ENCODE measurements at regions not wholly inside any gene's neighbourhood (a gene's known extent, or its start where the extent isn't known, plus 50 kb on each side); places are given as distances from the start of the nearest gene placed in this dataset.

GRCh38 chr2:129462349-129462748 lies 517.1 kb upstream of the RAB6C start:
- Mint-ChIP-seq H3K4me1 (ENCODE audit: low read depth, unreplicated experiment) (peaks cover 15% of the 10 kb centered on the region), H3K36me3 (ENCODE audit: unreplicated experiment) (peaks cover 3% of the 10 kb centered on the region), H3K9me3 (ENCODE audit: unreplicated experiment) (peaks cover 6% of the 10 kb centered on the region), H3K27me3 (ENCODE audit: unreplicated experiment) (peaks cover 8% of the 10 kb centered on the region), H3K27ac (ENCODE audit: unreplicated experiment) (no peak overlapping the region), H3K4me3 (ENCODE audit: unreplicated experiment) (no peak overlapping the region)
- TF ChIP-seq CTCF (IDR thresholded peaks at IDR 0.05; ENCODE audit: partially characterized antibody, unreplicated experiment) = no peak
- no peak for DNase-seq

GRCh38 chr2:129462967-129463366 lies 516.5 kb upstream of the RAB6C start:
- Mint-ChIP-seq H3K36me3 (ENCODE audit: unreplicated experiment) (peaks cover 3% of the 10 kb centered on the region), H3K9me3 (ENCODE audit: unreplicated experiment) (peaks cover 6% of the 10 kb centered on the region), H3K4me3 (ENCODE audit: unreplicated experiment) (no peak overlapping the region), H3K4me1 (ENCODE audit: low read depth, unreplicated experiment) (peaks cover 15% of the 10 kb centered on the region), H3K27ac (ENCODE audit: unreplicated experiment) (no peak overlapping the region), H3K27me3 (ENCODE audit: unreplicated experiment) (peaks cover 8% of the 10 kb centered on the region)
- no peak for TF ChIP-seq CTCF (IDR thresholded peaks at IDR 0.05; ENCODE audit: partially characterized antibody, unreplicated experiment)
- DNase-seq = no peak

GRCh38 chr2:129464036-129464435 lies 515.4 kb upstream of the RAB6C start:
- Mint-ChIP-seq H3K27ac (ENCODE audit: unreplicated experiment) (no peak overlapping the region), H3K4me1 (ENCODE audit: low read depth, unreplicated experiment) (peaks cover 8% of the 10 kb centered on the region), H3K9me3 (ENCODE audit: unreplicated experiment) (peaks cover 6% of the 10 kb centered on the region), H3K4me3 (ENCODE audit: unreplicated experiment) (no peak overlapping the region), H3K27me3 (ENCODE audit: unreplicated experiment) (peaks cover 6% of the 10 kb centered on the region), H3K36me3 (ENCODE audit: unreplicated experiment) (peaks cover 3% of the 10 kb centered on the region)
- no peak for TF ChIP-seq CTCF (IDR thresholded peaks at IDR 0.05; ENCODE audit: partially characterized antibody, unreplicated experiment)
- no peak for DNase-seq

- Mint-ChIP-seq H3K27ac (ENCODE audit: unreplicated experiment) (no peak overlapping the region), H3K4me1 (ENCODE audit: low read depth, unreplicated experiment) (peaks cover 2% of the 10 kb centered on the region), H3K27me3 (ENCODE audit: unreplicated experiment) (peaks cover 4% of the 10 kb centered on the region), H3K36me3 (ENCODE audit: unreplicated experiment) (peaks cover 3% of the 10 kb centered on the region), H3K4me3 (ENCODE audit: unreplicated experiment) (no peak overlapping the region), H3K9me3 (ENCODE audit: unreplicated experiment) (peaks cover 6% of the 10 kb centered on the region)
- no peak for TF ChIP-seq CTCF (IDR thresholded peaks at IDR 0.05; ENCODE audit: partially characterized antibody, unreplicated experiment)
- no peak for DNase-seq
These were observed 514.8 kb upstream of the RAB6C start for GRCh38 chr2:129464631-129465030.

- Mint-ChIP-seq H3K27ac (ENCODE audit: unreplicated experiment) (no peak overlapping the region), H3K4me1 (ENCODE audit: low read depth, unreplicated experiment) (no peaks in the 10 kb centered on the region), H3K4me3 (ENCODE audit: unreplicated experiment) (no peak overlapping the region), H3K36me3 (ENCODE audit: unreplicated experiment) (peaks cover 3% of the 10 kb centered on the region), H3K27me3 (ENCODE audit: unreplicated experiment) (peaks cover 4% of the 10 kb centered on the region), H3K9me3 (ENCODE audit: unreplicated experiment) (peaks cover 6% of the 10 kb centered on the region)
- no peak for DNase-seq
- TF ChIP-seq CTCF (IDR thresholded peaks at IDR 0.05; ENCODE audit: partially characterized antibody, unreplicated experiment) = no peak
These were observed 514.4 kb upstream of the RAB6C start for GRCh38 chr2:129465045-129465444.

Measured in glutamatergic neuron (in vitro differentiated cells).